ENCODE measurements at regions not wholly inside any gene's neighbourhood (a gene's known extent, or its start where the extent isn't known, plus 50 kb on each side); places are given as distances from the start of the nearest gene placed in this dataset.

DNA sequence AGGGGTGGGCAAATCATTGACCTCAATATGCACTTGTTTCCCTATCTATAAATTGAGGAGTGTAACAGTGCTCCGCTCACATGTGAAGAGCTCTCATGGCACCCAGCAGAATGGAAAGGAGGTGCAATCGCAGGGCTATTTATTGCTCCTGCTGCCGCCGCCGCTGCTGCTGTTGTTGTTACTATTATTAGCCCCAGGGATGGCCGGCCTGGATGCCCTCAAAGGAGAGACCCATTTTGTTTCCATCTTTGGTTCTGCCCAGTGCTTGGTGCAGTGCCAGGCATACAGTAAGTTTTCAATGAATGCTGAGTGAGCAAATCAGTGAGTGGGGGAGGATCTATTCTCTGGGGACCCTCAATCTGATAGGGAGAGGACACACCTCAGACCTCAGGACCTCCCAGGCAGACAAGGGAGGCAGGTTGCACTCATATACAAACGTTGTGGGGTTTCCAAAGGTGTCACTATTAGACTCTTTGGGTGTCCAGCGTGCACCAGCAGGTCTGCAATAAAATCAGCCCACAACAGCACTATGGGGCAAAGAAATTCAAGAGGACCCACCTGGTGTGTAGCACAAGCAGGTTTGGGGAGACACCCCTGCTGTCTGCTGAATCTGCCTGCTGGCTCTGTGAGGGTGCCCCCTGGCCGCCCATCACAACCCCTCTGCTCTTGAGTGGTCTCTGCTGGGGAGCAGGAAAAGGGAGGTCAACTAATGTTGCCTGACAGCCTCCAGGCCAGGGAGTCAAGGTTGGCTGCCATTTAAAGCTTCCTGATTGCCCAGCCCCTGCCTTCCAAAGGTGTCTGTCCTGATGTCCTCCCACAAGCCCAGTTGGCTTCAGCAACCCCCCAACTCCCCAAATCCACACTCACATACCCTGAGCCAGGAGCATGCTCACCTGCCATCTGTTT is 136.3 kb downstream of the ACTL8 start:
- no peak overlapping the region for H4K5ac ChIP-seq (ENCODE audit: insufficient read length, low read depth, low read length)
- Mint-ChIP-seq H3K4me3 (no peak overlapping the region), H3K4me1 (peaks cover 0 to 8% of the 10 kb centered on the region in 2 experiments; a peak in 2 of 4 replicates), H3K36me3 (ENCODE audit: insufficient read depth in 1 of 3, low read depth in 3 of 3) (no peaks in the 10 kb centered on the region), H3K27ac (peak overlapping the region in 1 of 3 experiments; percentile 72; a peak in 1 of 7 replicates), H3K27me3 (ENCODE audit: low read depth) (peaks cover 39% of the 10 kb centered on the region), H3K9me3 (no peaks in the 10 kb centered on the region)
- H4K91ac ChIP-seq (ENCODE audit: insufficient read length, low read depth, low read length): no peak overlapping the region
- H3K14ac ChIP-seq (ENCODE audit: insufficient read depth, low read length): no peak overlapping the region
- no peak overlapping the region for H2BK5ac ChIP-seq (ENCODE audit: insufficient read length, low read length)
- no peak overlapping the region for H2AFZ ChIP-seq (ENCODE audit: low read length)
- H3K79me2 ChIP-seq (ENCODE audit: insufficient read depth, low read length): no peaks in the 10 kb centered on the region
- no peak overlapping the region for H3K4ac ChIP-seq (ENCODE audit: low read depth, low read length)
- no peak overlapping the region for H3K23ac ChIP-seq (ENCODE audit: insufficient read length, low read depth, low read length)
- no peak overlapping the region for H3K9ac ChIP-seq (ENCODE audit: extremely low read depth, insufficient read length, low read length)
- no peak for TF ChIP-seq CTCF (conservative IDR thresholded peaks at IDR 0.05)
- no peaks in the 10 kb centered on the region for H3K79me1 ChIP-seq (ENCODE audit: insufficient read depth, low read depth, low read length, poor library complexity, severe bottlenecking)
- no peak overlapping the region for H4K8ac ChIP-seq (replicated peaks; ENCODE audit: insufficient read length, low read depth, low read length)
- H3K4me1 ChIP-seq (ENCODE audit: insufficient read depth, low read length): no peaks in the 10 kb centered on the region
- no peaks in the 10 kb centered on the region; the same call in 1 of the 2 replicates for H3K27me3 ChIP-seq (ENCODE audit: insufficient read depth, low read length)
- no peak overlapping the region for H2BK120ac ChIP-seq (ENCODE audit: low read depth, low read length, poor library complexity, severe bottlenecking)
- WGBS (ENCODE audit: extremely low coverage, insufficient read length, low lambda C conversion rate): no CpG with 5 or more reads among the region's 9 CpGs
- H2AK5ac ChIP-seq (ENCODE audit: insufficient read length, low read length): no peak overlapping the region
- H2BK20ac ChIP-seq (ENCODE audit: low read depth, low read length, poor library complexity, severe bottlenecking): no peak overlapping the region
- H2BK15ac ChIP-seq (ENCODE audit: low read depth, low read length): no peak overlapping the region
- H3K18ac ChIP-seq (ENCODE audit: insufficient read length, low read depth, low read length): no peak overlapping the region
- no peak overlapping the region for H3T11ph ChIP-seq (ENCODE audit: low read length)
- no peak overlapping the region for H3K27ac ChIP-seq (ENCODE audit: insufficient read length, low read depth, low read length)
- no peak overlapping the region for H3K56ac ChIP-seq (ENCODE audit: insufficient read length, low read depth, low read length)
- H4K20me1 ChIP-seq (ENCODE audit: control insufficient read depth, insufficient read depth, insufficient read length): no peaks in the 10 kb centered on the region
- peak; percentile 18 for DNase-seq
- no peaks in the 10 kb centered on the region for H3K23me2 ChIP-seq (ENCODE audit: insufficient read length, low read depth, low read length, poor library complexity, severe bottlenecking)
- H2BK12ac ChIP-seq (ENCODE audit: insufficient read length, low read depth, low read length): no peak overlapping the region
- no peak overlapping the region for H3K4me2 ChIP-seq (ENCODE audit: insufficient read depth, insufficient read length, low read length)
- no peaks in the 10 kb centered on the region for H3K9me3 ChIP-seq (ENCODE audit: control insufficient read depth, low read depth, low read length)

Data from H9 (cell line).